ENCODE measurements at regions not wholly inside any gene's neighbourhood (a gene's known extent, or its start where the extent isn't known, plus 50 kb on each side); places are given as distances from the start of the nearest gene placed in this dataset.
"Not testable (repeated sequence)": the region's sequence is repeated elsewhere in the genome, so short reads cannot be mapped to it uniquely, and the experiment has no call there.

GRCh38 chr21:20440338-20440737 lies 557.9 kb upstream of the NCAM2 start:
- no peak overlapping the region for H3K4me2 ChIP-seq (ENCODE audit: low read length)
- no peaks in the 10 kb centered on the region for H3K36me3 ChIP-seq (ENCODE audit: insufficient read depth, low read length)
- no peak overlapping the region for H3K4me3 ChIP-seq (ENCODE audit: low read length)
- no peaks in the 10 kb centered on the region for H3K27me3 ChIP-seq (ENCODE audit: control insufficient read depth, insufficient read depth, low read length)
- H3K4me1 ChIP-seq (ENCODE audit: control insufficient read depth, insufficient read depth, low read length), result no peaks in the 10 kb centered on the region
- H3K9me3 ChIP-seq (replicated peaks; ENCODE audit: low read length), result peaks cover 8% of the 10 kb centered on the region
- no peak overlapping the region for H3K9ac ChIP-seq (ENCODE audit: low read depth, low read length)

GRCh38 chr21:20443558-20444155 lies 554.6 kb upstream of the NCAM2 start:
- Histone ChIP-seq H3K4me2 (ENCODE audit: low read length) (no peak overlapping the region), H3K36me3 (ENCODE audit: insufficient read depth, low read length) (no peaks in the 10 kb centered on the region), H3K27me3 (ENCODE audit: control insufficient read depth, insufficient read depth, low read length) (no peaks in the 10 kb centered on the region), H3K4me1 (ENCODE audit: control insufficient read depth, insufficient read depth, low read length) (no peaks in the 10 kb centered on the region), H3K9ac (ENCODE audit: low read depth, low read length) (no peak overlapping the region), H3K9me3 (replicated peaks; ENCODE audit: low read length) (peaks cover 8% of the 10 kb centered on the region), H3K4me3 (ENCODE audit: low read length) (no peak overlapping the region)

- Histone ChIP-seq H3K27me3 (ENCODE audit: control insufficient read depth, insufficient read depth, low read length) (no peaks in the 10 kb centered on the region), H3K36me3 (ENCODE audit: insufficient read depth, low read length) (no peaks in the 10 kb centered on the region), H3K4me2 (ENCODE audit: low read length) (no peak overlapping the region), H3K9ac (ENCODE audit: low read depth, low read length) (no peak overlapping the region), H3K9me3 (replicated peaks; ENCODE audit: low read length) (peaks cover 10% of the 10 kb centered on the region), H3K4me1 (ENCODE audit: control insufficient read depth, insufficient read depth, low read length) (no peaks in the 10 kb centered on the region), H3K4me3 (ENCODE audit: low read length) (no peak overlapping the region)
Observed at GRCh38 chr21:20445971-20446370, 552.2 kb upstream of the NCAM2 start.

DNA sequence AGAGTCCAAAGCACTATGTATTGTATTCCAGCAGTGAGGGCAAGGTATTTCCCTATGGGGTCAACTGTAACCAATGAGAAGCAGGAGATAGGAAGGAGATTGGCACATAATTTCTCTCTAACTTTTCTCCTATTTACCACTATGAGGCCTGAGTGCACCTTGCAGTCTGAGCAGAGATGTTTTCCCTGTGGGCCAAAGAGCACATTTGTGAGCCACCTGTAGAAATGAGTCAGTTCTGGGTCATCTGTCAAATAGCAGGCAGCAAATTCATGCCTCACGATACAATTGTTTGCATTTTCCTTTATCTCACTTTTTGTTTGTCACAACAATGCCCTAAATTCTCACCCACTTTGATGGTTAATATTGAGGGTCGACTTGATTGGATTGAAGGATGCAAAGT lies 547.2 kb upstream of the NCAM2 start:
- no peaks in the 10 kb centered on the region for H3K36me3 ChIP-seq (ENCODE audit: insufficient read depth, low read length)
- H3K9me3 ChIP-seq (replicated peaks; ENCODE audit: low read length), result peaks cover 6% of the 10 kb centered on the region
- H3K4me3 ChIP-seq (ENCODE audit: low read length), result no peak overlapping the region
- no peak overlapping the region for H3K9ac ChIP-seq (ENCODE audit: low read depth, low read length)
- H3K4me1 ChIP-seq (ENCODE audit: control insufficient read depth, insufficient read depth, low read length), result no peaks in the 10 kb centered on the region
- H3K27me3 ChIP-seq (ENCODE audit: control insufficient read depth, insufficient read depth, low read length), result no peaks in the 10 kb centered on the region
- H3K4me2 ChIP-seq (ENCODE audit: low read length), result no peak overlapping the region

DNA sequence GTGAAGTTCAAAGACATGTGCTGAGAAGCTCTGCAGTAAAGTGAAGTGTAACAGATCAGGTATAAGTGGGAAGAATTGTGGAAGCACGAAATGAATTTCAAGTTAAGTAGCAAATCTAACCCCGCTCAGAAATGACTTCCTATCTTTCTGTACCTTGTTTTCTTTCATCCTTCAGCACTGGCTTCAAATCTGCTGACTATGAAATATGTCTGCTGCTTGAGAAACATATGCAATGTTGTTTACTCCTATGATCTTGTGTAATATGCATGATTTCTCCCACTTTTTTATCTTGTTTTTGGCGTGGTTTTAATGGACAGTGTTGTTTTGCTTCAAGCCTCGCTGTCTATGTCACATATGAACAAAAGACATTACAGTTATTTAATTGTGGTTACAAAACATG lies 545.3 kb upstream of the NCAM2 start:
- H3K4me2 ChIP-seq (ENCODE audit: low read length), result no peak overlapping the region
- H3K27me3 ChIP-seq (ENCODE audit: control insufficient read depth, insufficient read depth, low read length), result no peaks in the 10 kb centered on the region
- H3K4me3 ChIP-seq (ENCODE audit: low read length), result no peak overlapping the region
- peaks cover 6% of the 10 kb centered on the region for H3K9me3 ChIP-seq (replicated peaks; ENCODE audit: low read length)
- H3K9ac ChIP-seq (ENCODE audit: low read depth, low read length), result no peak overlapping the region
- H3K36me3 ChIP-seq (ENCODE audit: insufficient read depth, low read length), result no peaks in the 10 kb centered on the region
- no peaks in the 10 kb centered on the region for H3K4me1 ChIP-seq (ENCODE audit: control insufficient read depth, insufficient read depth, low read length)

GRCh38 chr21:20459838-20460237 lies 538.4 kb upstream of the NCAM2 start:
- H3K4me3 ChIP-seq (ENCODE audit: low read length), result no peak overlapping the region
- no peak overlapping the region for H3K9ac ChIP-seq (ENCODE audit: low read depth, low read length)
- H3K4me2 ChIP-seq (ENCODE audit: low read length), result no peak overlapping the region
- H3K4me1 ChIP-seq (ENCODE audit: control insufficient read depth, insufficient read depth, low read length), result no peaks in the 10 kb centered on the region
- H3K36me3 ChIP-seq (ENCODE audit: insufficient read depth, low read length), result no peaks in the 10 kb centered on the region
- no peaks in the 10 kb centered on the region for H3K9me3 ChIP-seq (replicated peaks; ENCODE audit: low read length)
- H3K27me3 ChIP-seq (ENCODE audit: control insufficient read depth, insufficient read depth, low read length), result no peaks in the 10 kb centered on the region

DNA sequence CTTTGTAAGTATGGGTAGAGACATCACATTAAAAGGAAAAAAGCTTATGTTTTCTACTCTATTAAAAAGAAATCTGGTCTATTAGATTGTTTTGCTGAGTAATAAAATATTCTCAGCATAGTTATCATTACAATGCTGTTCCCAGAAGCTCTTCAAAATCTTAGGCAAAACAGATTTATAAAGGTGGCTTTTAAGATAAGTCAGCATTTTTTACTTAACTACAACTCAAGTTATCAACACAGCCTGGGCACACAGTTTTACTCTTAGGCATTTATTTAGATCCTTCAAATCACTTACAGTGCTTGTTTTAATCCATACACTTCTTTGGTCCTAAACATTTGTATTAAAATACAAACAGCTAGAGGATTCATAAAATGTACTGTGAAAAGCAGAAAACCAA lies 534.8 kb upstream of the NCAM2 start:
- H3K4me3 ChIP-seq (ENCODE audit: low read length), result no peak overlapping the region
- H3K9me3 ChIP-seq (replicated peaks; ENCODE audit: low read length), result no peaks in the 10 kb centered on the region
- H3K9ac ChIP-seq (ENCODE audit: low read depth, low read length), result no peak overlapping the region
- H3K36me3 ChIP-seq (ENCODE audit: insufficient read depth, low read length), result no peaks in the 10 kb centered on the region
- H3K4me1 ChIP-seq (ENCODE audit: control insufficient read depth, insufficient read depth, low read length), result no peaks in the 10 kb centered on the region
- no peaks in the 10 kb centered on the region for H3K27me3 ChIP-seq (ENCODE audit: control insufficient read depth, insufficient read depth, low read length)
- no peak overlapping the region for H3K4me2 ChIP-seq (ENCODE audit: low read length)

- Histone ChIP-seq H3K4me3 (ENCODE audit: low read length) (no peak overlapping the region), H3K4me2 (ENCODE audit: low read length) (no peak overlapping the region), H3K36me3 (ENCODE audit: insufficient read depth, low read length) (no peaks in the 10 kb centered on the region), H3K9me3 (replicated peaks; ENCODE audit: low read length) (no peaks in the 10 kb centered on the region), H3K27me3 (ENCODE audit: control insufficient read depth, insufficient read depth, low read length) (no peaks in the 10 kb centered on the region), H3K4me1 (ENCODE audit: control insufficient read depth, insufficient read depth, low read length) (no peaks in the 10 kb centered on the region), H3K9ac (ENCODE audit: low read depth, low read length) (no peak overlapping the region)
Observed at GRCh38 chr21:20469361-20469760, 528.8 kb upstream of the NCAM2 start.

DNA sequence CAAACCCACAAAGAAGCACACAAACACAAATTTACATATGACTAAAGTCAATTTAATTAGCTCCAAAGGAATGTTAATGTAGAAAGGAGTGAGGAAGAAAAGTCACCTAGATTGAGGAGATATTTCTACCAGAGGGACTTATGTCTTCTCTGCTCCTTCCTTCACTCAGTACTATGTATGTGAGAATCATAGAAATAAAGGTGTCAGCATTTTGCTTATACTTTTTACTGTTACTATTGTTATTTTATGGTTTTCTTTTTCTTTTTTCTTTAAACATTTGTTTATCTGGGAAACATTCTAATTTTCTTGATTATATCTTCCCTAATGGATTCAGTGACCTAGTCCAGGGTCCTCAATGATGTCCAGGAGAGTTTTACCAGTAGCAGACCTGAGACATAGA lies 511.9 kb upstream of the NCAM2 start:
- H3K4me3 ChIP-seq (ENCODE audit: low read length), result no peak overlapping the region
- no peak overlapping the region for H3K4me2 ChIP-seq (ENCODE audit: low read length)
- H3K9ac ChIP-seq (ENCODE audit: low read depth, low read length), result no peak overlapping the region
- no peaks in the 10 kb centered on the region for H3K4me1 ChIP-seq (ENCODE audit: control insufficient read depth, insufficient read depth, low read length)
- H3K36me3 ChIP-seq (ENCODE audit: insufficient read depth, low read length), result no peaks in the 10 kb centered on the region
- H3K9me3 ChIP-seq (replicated peaks; ENCODE audit: low read length), result no peaks in the 10 kb centered on the region
- no peaks in the 10 kb centered on the region for H3K27me3 ChIP-seq (ENCODE audit: control insufficient read depth, insufficient read depth, low read length)

DNA sequence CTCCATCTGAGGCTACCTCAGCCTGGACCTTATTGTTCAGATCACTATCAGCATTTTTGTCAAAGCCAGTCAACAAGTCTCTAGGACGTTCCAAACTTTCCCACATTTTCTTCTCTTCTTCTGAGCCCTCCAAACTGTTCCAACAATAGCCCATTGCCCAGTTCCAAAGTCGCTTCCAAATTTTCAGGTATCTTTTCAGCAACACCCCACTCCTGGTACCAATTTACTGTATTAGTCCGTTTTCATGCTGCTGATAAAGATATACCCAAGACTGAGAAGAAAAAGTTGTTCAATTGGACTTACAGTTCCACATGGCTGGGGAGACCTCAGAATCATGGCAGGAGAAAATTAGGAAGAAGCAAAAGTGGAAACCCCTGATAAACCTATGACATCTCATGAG lies 495.3 kb upstream of the NCAM2 start:
- H3K36me3 ChIP-seq (ENCODE audit: insufficient read depth, low read length); H3K4me1 ChIP-seq (ENCODE audit: control insufficient read depth, insufficient read depth, low read length); H3K4me3 ChIP-seq (ENCODE audit: low read length); H3K4me2 ChIP-seq (ENCODE audit: low read length); H3K9me3 ChIP-seq (replicated peaks; ENCODE audit: low read length); H3K9ac ChIP-seq (ENCODE audit: low read depth, low read length); H3K27me3 ChIP-seq (ENCODE audit: control insufficient read depth, insufficient read depth, low read length): not testable (repeated sequence)

- Histone ChIP-seq H3K9me3 (replicated peaks; ENCODE audit: low read length) (peaks cover 7% of the 10 kb centered on the region), H3K4me3 (ENCODE audit: low read length) (no peak overlapping the region), H3K27me3 (ENCODE audit: control insufficient read depth, insufficient read depth, low read length) (no peaks in the 10 kb centered on the region), H3K9ac (ENCODE audit: low read depth, low read length) (no peak overlapping the region), H3K4me2 (ENCODE audit: low read length) (no peak overlapping the region), H3K36me3 (ENCODE audit: insufficient read depth, low read length) (no peaks in the 10 kb centered on the region), H3K4me1 (ENCODE audit: control insufficient read depth, insufficient read depth, low read length) (no peaks in the 10 kb centered on the region)
Observed at GRCh38 chr21:20507783-20508182, 490.4 kb upstream of the NCAM2 start.

DNA sequence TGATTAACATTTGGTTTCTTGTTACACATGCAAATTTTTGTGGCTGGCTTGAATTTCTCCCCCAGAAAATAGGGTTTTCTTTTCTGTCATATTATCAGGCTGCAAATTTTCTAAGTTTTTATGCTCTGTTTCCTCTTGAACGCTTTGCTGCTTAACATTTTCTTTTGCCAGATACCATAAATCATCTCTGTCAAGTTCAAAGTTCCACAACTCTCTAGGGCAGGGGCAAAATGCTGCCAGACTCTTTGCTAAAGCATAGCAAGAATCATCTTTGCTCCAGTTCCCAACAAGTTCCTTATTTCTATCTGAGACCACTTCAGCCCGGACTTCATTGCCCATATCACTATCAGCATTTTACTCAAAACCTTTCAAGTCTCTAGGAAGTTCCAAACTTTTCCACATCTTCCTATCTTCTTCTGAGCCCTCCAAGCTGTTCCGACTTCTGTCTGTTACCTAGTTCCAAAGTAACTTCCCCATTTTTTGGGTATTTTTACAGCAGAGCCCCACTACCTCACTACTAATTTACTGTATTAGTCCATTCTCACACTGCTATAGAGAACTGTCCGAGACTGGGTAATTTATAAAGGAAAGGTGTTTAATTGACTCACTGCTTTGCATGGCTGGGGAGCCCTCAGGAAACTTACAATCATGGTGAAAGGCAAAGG lies 486.9 kb upstream of the NCAM2 start:
- no peaks in the 10 kb centered on the region for H3K4me1 ChIP-seq (ENCODE audit: control insufficient read depth, insufficient read depth, low read length)
- H3K27me3 ChIP-seq (ENCODE audit: control insufficient read depth, insufficient read depth, low read length), result no peaks in the 10 kb centered on the region
- no peak overlapping the region for H3K9ac ChIP-seq (ENCODE audit: low read depth, low read length)
- no peak overlapping the region for H3K4me2 ChIP-seq (ENCODE audit: low read length)
- H3K4me3 ChIP-seq (ENCODE audit: low read length), result no peak overlapping the region
- H3K36me3 ChIP-seq (ENCODE audit: insufficient read depth, low read length), result no peaks in the 10 kb centered on the region
- no peaks in the 10 kb centered on the region for H3K9me3 ChIP-seq (replicated peaks; ENCODE audit: low read length)

Data from skeletal muscle satellite cell (primary cell).